NCI-H82 treated with DMSO at 0.1 percent for 48 hours (cell line): ENCODE measurements at regions not wholly inside any gene's neighbourhood (a gene's known extent, or its start where the extent isn't known, plus 50 kb on each side); places are given as distances from the start of the nearest gene placed in this dataset.
A peak's percentile ranks its signal among the peaks of the same experiment; 100 is the strongest.
"Not testable (repeated sequence)": the region's sequence is repeated elsewhere in the genome, so short reads cannot be mapped to it uniquely, and the experiment has no call there.

Experiments used
- DNase-seq: peaks from one replicate; lab custom pipeline; 2025; ENCODE audit not compliant: unreplicated experiment; lab: John Stamatoyannopoulos, UW

- no peak for DNase-seq
Observed at GRCh38 chr10:106089855-106090254, 1074.7 kb downstream of the SORCS1 start.

GRCh38 chr10:106086391-106086790, 1078.1 kb downstream of the SORCS1 start:
- DNase-seq = no peak

DNA sequence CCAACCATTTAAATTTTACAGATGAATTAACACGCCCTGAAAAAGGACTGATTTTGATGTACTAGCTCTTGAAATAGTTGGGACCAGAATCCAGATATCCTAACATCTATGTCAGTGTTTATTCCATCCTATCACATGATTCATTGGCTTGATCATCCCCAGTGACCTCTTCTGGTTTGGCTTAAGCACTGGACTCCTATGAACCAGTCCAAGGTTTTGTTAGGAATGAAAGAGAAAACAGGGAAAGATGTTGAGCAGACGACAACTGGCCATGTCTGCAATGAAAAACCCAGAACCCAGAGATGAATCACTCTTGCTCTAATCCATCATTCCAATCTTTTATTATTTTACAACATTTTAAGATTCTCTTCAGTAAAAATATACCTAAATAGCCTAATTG, 1080.9 kb downstream of the SORCS1 start:
- no peak for DNase-seq

- DNase-seq = no peak
Observed at GRCh38 chr10:106082865-106083264, 1081.6 kb downstream of the SORCS1 start.

DNA sequence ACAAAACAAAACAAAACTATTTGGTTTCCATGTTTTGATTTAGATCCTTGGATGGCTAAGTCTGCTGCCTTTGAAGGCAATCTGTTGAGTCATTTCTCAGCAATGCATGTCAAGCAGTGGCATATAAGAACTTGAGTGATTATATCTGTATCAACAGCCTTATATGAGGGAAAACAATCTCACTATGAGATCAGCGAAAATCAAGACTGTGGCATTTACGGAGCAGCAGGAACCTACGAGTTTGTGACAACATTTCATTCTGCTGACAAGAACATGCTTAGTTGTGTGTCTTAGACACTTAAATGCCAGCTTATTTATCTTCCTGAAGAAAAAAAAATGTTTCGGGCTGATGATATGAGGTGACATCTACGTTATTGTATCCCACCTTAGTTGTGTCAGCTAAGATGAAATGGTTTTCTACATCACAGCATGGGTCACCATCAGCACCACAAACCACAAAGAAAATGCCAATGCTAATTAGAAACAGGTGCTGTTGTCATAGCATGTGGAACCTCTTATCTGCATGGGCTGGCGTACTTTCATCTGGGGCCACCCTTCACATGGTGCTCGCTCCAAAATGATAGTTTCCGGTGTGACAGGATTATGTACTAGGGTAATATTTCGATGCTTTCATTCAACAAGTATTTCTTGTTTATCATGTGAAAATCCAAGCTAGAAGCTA, 1085.5 kb downstream of the SORCS1 start:
- DNase-seq = no peak

- DNase-seq = no peak
Observed at GRCh38 chr10:106076496-106076895, 1088.0 kb downstream of the SORCS1 start.

GRCh38 chr10:106053061-106053460, 1111.4 kb downstream of the SORCS1 start:
- DNase-seq = no peak

GRCh38 chr10:106044503-106044902, 1120.0 kb downstream of the SORCS1 start:
- peak; percentile 4 for DNase-seq

GRCh38 chr10:106043863-106044262, 1120.6 kb downstream of the SORCS1 start:
- DNase-seq = no peak

DNA sequence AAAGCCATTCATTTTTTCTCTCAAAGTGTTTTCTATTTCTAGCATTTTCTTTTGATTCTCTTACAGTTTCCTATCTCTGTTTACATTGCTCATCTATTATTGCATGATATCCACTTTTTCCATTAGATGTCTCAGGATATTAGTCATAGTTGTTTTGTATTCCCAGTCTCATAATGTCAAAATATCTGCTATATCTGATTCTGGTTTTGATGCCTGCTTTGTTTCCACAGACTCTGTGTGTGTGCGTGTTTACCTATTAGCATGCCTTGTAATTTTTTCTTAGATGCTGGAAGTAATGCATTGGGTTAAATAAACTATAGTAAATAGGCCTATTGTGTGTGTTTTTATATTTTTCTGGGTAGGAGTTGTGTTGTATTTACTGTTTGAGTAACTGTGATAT, 1126.3 kb downstream of the SORCS1 start:
- no peak for DNase-seq

DNA sequence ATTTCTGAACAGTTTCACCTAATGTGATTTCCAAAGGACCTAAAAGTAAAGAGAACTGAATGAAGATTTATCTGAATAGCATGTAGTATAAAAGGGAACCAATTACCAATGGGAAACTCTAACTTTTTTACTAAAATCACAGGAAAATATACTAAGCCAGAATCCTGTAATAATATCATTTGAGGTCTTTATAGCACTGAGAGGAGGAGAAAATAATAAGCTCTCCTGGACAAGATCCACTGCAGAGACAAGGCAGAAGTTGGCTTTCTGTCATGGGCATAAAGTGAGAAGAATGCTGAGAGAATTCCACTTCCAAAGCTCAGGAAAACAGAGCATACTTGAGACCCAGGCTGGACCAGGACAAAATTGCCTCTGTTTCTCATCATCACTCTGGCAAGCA, 1131.4 kb downstream of the SORCS1 start:
- no peak for DNase-seq

GRCh38 chr10:106032450-106033002, 1132.0 kb downstream of the SORCS1 start:
- no peak for DNase-seq

GRCh38 chr10:106027240-106027639, 1137.3 kb downstream of the SORCS1 start:
- DNase-seq = no peak

GRCh38 chr10:106025208-106025811, 1139.2 kb downstream of the SORCS1 start:
- no peak for DNase-seq

- DNase-seq = no peak
Observed at GRCh38 chr10:106023329-106023728, 1141.2 kb downstream of the SORCS1 start.

DNA sequence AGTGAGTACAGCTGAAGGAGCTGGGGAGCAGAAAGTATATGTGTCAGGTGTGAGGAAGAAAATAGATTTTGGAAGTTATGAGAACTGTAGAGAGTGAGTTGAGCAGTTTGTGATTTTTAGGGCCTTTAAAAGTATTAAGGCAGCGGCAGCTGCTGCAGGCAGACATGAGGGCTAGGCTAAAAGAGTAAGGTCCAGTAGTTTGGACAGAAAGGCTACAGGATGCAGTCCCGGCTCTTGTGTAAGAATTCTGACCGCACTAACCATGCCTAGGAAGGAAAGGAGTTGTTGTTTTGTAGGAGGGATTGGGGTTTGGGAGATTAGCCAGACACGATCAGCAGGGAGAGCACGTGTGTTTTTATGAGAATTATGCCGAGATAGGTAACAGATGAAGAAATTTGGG, 1144.9 kb downstream of the SORCS1 start:
- DNase-seq = not testable (repeated sequence)

- not testable (repeated sequence) for DNase-seq
Observed at GRCh38 chr10:106015369-106016199, 1148.9 kb downstream of the SORCS1 start.

DNA sequence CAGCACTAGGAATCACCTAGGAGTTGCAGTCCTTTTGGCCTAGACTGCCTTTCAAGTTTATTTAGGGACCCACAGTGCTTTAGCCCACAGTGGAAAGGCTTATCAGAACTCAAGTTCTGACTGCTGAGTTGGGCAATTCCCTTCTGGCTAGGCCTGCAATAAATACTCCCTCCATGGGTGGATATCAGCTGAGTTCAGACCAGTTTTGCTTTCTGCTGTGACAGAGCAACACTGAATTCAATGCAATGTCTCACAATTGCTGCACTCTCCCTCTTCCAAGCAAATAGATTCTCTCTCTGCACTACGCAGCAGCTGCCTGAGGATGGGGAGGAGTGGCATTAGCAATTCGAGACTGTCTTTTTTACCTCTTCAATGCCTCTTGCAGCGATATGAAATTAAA, 1153.3 kb downstream of the SORCS1 start:
- DNase-seq = no peak

- DNase-seq = no peak
Observed at GRCh38 chr10:106000721-106001120, 1163.8 kb downstream of the SORCS1 start.

DNA sequence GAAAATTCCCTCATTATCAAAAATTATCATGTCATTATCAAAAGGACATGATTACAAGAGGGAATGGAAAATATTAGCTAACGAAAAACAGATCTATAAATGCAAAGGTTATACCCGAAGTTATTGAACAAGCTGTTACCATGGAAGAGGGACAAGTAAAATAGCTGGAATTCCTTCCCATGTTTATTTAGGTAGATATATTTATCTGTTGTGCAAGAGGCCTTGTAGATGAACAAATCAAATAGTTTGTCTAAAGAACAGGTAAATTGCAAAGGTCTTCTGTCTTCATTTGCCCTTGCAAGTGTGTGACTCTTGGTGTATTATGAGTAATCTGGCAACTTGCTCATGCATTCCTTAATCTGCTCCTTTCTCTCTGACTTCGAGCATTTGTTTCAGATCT, 1170.9 kb downstream of the SORCS1 start:
- no peak for DNase-seq

DNA sequence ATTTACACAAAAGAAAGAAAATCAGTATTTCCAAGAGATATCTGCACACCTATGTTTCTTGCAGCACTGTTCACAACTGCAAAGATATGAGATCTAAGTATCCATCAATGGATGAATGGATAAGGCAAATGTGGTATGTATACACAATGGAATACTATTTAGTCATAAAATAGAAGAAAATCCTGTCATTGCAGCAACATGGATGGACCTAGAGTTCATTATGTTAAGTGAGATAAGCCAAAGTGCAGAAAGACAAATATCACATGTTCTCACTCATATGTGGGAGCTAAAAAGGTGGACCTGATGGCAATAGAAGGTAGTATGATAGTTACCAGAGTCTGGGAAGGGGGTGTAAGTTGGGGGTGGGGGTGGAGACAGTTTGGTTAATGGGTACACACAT, 1171.6 kb downstream of the SORCS1 start:
- no peak for DNase-seq

DNA sequence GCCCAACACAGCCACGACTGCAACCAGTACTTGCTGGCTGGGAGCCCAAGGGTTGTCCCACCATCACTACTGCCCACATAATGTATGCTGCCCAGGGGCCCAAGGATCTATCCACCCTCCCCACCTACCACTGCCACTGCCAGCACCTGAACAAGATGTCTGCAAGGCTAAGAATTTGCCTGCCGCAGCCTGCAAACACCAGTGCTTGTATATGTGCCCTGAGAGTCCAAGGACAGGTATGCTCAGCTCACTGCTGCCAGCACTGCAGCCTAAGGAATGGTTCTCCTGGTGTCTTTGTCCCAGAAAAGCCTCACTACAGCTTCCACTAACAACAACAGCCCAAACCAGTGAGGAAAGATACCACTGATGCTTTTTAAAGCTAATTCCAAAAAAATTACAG, 1174.0 kb downstream of the SORCS1 start:
- DNase-seq = no peak
